Naive thymus-derived CD8-positive, alpha-beta T cell (primary cell): ENCODE measurements at regions not wholly inside any gene's neighbourhood (a gene's known extent, or its start where the extent isn't known, plus 50 kb on each side); places are given as distances from the start of the nearest gene placed in this dataset.

Experiments
- ATAC-seq, 2 donors: fragments of 150-1000 bp; cut with Tn5 transposase in 1 of 2; sonication (Bioruptor Pico), chemical (Tn5 transposase) in 1 of 2; 1 replicate in 1 of 2; 2 replicates in 1 of 2; pipeline ENCODE4 v1.10.0; 2021; ENCODE audit warnings: mild to moderate bottlenecking in 2 of 2, moderate library complexity in 2 of 2
- POLR2A ChIA-PET: fragments of 350-600 bp; sonication (Branson Sonifier 250); formaldehyde crosslinking; loops from one replicate; lab custom pipeline; 2021; ENCODE audit warnings: antibody characterized with exemption; lab: Charles Lee
- DNase-seq, 10 donors: peaks; one replicate each; pipeline versions ENCODE4 v3.0.0 to v3.0.0-alpha.2; 2020 to 2022
- H3K27ac Mint-ChIP-seq, 10 donors: one replicate each; pipeline ENCODE4 v1.8.0; 2020 to 2022; ENCODE audit warnings: mild to moderate bottlenecking in 10 of 10, mixed read lengths in 10 of 10, moderate library complexity in 4 of 10, inconsistent platforms in 1 of 10
- H3K27me3 Mint-ChIP-seq, 5 donors: one replicate each; pipeline ENCODE4 v1.8.0; 2021 to 2022; ENCODE audit warnings: mixed read lengths in 5 of 5
- H3K36me3 Mint-ChIP-seq, 3 donors: one replicate each; pipeline ENCODE4 v1.8.0; 2020 to 2022; ENCODE audit warnings: mixed read lengths in 3 of 3, mild to moderate bottlenecking in 2 of 3, inconsistent platforms in 1 of 3
- H3K4me1 Mint-ChIP-seq, 4 donors: one replicate each; pipeline ENCODE4 v1.8.0; 2021 to 2022; ENCODE audit warnings: mixed read lengths in 4 of 4
- H3K4me3 Mint-ChIP-seq, 10 donors: one replicate each; pipeline ENCODE4 v1.8.0; 2020 to 2022; ENCODE audit warnings: mild to moderate bottlenecking in 10 of 10, mixed read lengths in 10 of 10, moderate library complexity in 6 of 10, inconsistent platforms in 1 of 10
- H3K9me3 Mint-ChIP-seq, 9 donors: one replicate each; pipeline ENCODE4 v1.8.0; 2020 to 2022; ENCODE audit warnings: mixed read lengths in 9 of 9, mild to moderate bottlenecking in 3 of 9, inconsistent platforms in 1 of 9, moderate library complexity in 1 of 9

DNA sequence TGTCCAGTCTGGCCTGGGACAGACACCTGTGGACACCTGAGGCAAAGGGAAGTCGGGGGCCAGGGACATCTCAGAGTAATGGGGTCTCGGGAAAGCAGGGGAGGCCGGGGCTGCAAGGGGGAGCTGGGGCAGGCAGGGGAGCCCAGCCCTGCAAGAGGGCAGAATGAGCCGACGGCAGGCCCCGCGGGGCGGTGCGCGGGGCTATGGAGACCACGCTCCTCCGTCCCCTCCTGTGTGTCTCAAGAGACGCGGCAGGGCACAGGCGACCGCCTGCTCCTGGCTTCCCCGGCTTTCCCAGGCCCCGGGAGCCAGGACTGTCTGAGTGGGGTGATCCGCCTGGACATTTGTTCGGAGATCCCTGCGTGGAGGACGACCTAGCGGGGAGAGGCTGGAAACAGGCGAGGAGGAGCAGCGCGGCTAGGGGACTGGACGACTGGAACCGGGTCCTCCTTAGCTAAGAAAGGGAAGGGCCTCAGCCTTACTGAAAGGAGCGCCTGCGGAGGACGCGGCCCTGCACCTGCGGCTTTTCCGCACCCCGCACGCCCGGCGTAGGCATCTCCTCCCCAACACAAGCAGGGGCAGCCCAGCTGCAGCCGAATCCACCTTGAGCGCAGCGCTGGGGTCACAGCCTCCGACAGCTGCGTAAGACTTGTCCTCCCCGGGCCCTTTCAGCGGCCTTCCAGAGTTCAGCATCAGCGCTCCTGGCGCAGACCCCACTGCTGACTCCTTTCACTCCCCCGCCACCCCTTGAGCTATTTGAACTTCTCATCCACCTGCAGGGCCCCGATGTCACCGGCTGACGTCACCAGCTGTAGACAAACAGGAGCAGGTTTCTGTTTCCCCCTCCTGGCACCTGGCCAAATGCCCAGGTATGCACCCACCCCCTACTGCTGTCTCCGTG, 176.4 kb downstream of the ZNF248 start:
- DNase-seq (no peak), ATAC-seq (no peak)
- POLR2A ChIA-PET = no interaction called here
- peaks cover 0 to 19% (median 15%) of the 10 kb centered on the region in 9 donors for H3K9me3 Mint-ChIP-seq
- no peaks in the 10 kb centered on the region for H3K4me1 Mint-ChIP-seq
- H3K27ac Mint-ChIP-seq = no peak overlapping the region
- H3K27me3 Mint-ChIP-seq = peaks cover 0 to 4% (median 0%) of the 10 kb centered on the region in 5 donors
- no peak overlapping the region for H3K4me3 Mint-ChIP-seq
- H3K36me3 Mint-ChIP-seq = no peaks in the 10 kb centered on the region

DNA sequence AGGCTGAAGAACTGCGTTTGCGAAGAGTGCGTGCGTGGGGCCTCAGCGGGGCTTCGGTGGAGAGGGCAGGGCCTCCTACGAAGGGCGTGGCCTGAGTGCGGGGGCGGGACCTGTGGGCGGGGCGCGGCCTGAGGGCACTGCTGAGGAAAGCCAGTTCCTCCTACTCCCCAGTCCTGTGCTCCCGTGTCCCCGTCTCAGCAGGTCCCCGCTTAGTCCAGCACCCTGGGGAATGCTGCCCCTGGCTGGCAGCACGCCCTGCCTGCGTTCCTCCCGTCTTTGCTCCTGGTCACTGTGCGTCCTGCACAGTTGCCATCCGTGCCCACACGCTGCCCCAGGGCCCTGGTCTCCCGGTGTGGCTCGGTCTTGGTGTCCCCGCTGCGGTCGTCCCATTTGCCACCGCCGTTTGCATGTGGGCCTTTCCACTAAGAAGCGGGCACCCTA, 177.1 kb downstream of the ZNF248 start:
- no peak overlapping the region for H3K27ac Mint-ChIP-seq
- no peak for DNase-seq
- peaks cover 0 to 3% (median 0%) of the 10 kb centered on the region in 3 donors for H3K36me3 Mint-ChIP-seq
- H3K27me3 Mint-ChIP-seq = peaks cover 0 to 4% (median 0%) of the 10 kb centered on the region in 5 donors
- no peak for ATAC-seq
- peaks cover 0 to 21% (median 15%) of the 10 kb centered on the region in 9 donors for H3K9me3 Mint-ChIP-seq
- no peaks in the 10 kb centered on the region for H3K4me1 Mint-ChIP-seq
- POLR2A ChIA-PET = no interaction called here
- no peak overlapping the region for H3K4me3 Mint-ChIP-seq

DNA sequence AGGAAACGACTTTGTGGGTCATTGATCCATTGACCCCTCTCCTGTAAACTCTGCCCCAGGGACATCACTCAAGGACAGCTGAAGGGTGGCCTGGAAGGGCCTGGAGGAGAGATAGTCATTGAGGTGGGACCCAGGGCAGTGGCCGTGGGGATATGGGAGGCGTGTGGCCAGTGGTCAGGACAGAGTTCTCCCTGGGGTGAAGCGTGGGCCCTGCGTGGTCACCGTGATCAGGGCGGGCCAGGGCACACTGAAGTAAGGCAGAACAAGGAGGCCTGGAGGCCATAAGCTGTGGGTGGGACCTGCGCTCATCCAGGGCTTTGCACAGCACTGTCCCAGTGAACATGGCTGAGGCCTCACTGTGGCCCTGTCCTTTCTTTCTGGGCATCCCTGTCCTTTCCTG, 177.9 kb downstream of the ZNF248 start:
- POLR2A ChIA-PET = no interaction called here
- DNase-seq (no peak), ATAC-seq (no peak)
- Mint-ChIP-seq H3K27me3 (peaks cover 0 to 4% (median 0%) of the 10 kb centered on the region in 5 donors), H3K4me3 (no peak overlapping the region), H3K4me1 (no peaks in the 10 kb centered on the region), H3K9me3 (peaks cover 0 to 26% (median 15%) of the 10 kb centered on the region in 9 donors), H3K36me3 (peaks cover 0 to 6% (median 0%) of the 10 kb centered on the region in 3 donors), H3K27ac (no peak overlapping the region)

DNA sequence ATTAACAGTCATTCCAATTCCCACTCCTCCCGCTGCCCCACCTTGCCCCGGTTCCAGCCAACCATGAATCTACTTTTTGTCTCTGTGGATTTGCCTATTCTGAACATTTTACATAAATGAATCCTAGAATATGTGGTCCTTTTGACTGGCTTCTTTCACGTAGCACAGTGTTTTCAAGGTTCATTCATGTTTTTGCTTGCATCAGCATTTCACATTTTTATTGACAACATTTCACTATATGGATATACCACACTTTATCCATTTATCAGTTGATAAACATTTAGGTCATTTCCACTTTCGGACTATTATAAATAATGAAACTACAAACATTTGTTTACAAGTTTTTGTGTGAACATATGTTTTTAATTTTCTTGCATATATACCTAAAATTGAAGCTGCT, 182.0 kb downstream of the ZNF248 start:
- peaks cover 0 to 2% (median 0%) of the 10 kb centered on the region in 5 donors for H3K27me3 Mint-ChIP-seq
- peaks cover 0 to 13% (median 2%) of the 10 kb centered on the region in 3 donors for H3K36me3 Mint-ChIP-seq
- DNase-seq = no peak
- H3K27ac Mint-ChIP-seq = no peak overlapping the region
- peaks cover 16 to 46% (median 24%) of the 10 kb centered on the region in 9 donors for H3K9me3 Mint-ChIP-seq
- no peak for ATAC-seq
- POLR2A ChIA-PET = no interaction called here
- no peak overlapping the region for H3K4me3 Mint-ChIP-seq
- no peaks in the 10 kb centered on the region for H3K4me1 Mint-ChIP-seq

DNA sequence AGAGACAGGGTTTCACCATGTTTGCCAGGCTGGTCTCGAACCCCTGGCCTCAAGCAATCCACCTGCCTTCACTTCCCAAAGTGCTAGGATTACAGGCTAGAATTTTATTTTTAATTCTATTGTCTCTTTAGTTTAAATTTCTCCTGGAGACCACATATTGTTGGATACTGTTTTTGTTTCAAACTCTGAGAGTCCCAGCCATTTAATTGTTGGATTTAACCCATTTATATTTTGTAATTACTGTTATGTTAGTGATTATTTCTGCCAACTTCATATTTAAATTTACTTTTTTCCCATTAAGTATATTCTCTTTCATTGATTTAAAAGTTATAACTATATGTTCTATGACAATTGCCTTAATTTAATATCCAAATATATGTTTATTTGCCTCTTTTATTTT, 185.6 kb downstream of the ZNF248 start:
- Mint-ChIP-seq H3K4me3 (no peak overlapping the region), H3K36me3 (peaks cover 0 to 13% (median 2%) of the 10 kb centered on the region in 3 donors), H3K4me1 (peaks cover 0 to 2% (median 0%) of the 10 kb centered on the region in 4 donors), H3K27me3 (no peaks in the 10 kb centered on the region), H3K9me3 (peaks cover 17 to 70% (median 32%) of the 10 kb centered on the region in 9 donors), H3K27ac (no peak overlapping the region)
- DNase-seq (no peak), ATAC-seq (no peak)
- POLR2A ChIA-PET = no interaction called here

DNA sequence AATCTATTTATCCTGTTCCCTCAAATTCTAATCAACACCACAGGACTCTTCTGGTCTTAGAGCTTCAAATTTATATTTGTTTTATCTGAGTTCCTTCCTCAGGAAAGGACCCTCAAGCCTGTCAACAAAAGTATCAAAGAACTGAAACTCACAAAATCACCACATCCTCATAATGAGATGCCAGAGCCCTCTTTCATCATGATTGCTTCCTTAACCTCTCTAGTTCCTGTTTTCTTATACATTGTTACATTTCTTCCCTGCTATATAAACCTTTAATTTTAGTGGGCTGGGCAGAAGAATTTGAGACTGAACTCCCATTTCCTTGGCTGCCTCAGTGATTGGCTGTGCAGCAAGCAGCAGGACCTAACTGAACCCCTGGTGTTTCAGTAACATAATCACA, 189.7 kb downstream of the ZNF248 start:
- ATAC-seq = no peak
- DNase-seq = no peak
- peaks cover 15 to 72% (median 37%) of the 10 kb centered on the region in 9 donors for H3K9me3 Mint-ChIP-seq
- H3K27ac Mint-ChIP-seq = no peak overlapping the region
- peaks cover 0 to 14% (median 0%) of the 10 kb centered on the region in 3 donors for H3K36me3 Mint-ChIP-seq
- no peak overlapping the region for H3K4me3 Mint-ChIP-seq
- peaks cover 0 to 2% (median 0%) of the 10 kb centered on the region in 4 donors for H3K4me1 Mint-ChIP-seq
- no peaks in the 10 kb centered on the region for H3K27me3 Mint-ChIP-seq
- POLR2A ChIA-PET = no interaction called here

DNA sequence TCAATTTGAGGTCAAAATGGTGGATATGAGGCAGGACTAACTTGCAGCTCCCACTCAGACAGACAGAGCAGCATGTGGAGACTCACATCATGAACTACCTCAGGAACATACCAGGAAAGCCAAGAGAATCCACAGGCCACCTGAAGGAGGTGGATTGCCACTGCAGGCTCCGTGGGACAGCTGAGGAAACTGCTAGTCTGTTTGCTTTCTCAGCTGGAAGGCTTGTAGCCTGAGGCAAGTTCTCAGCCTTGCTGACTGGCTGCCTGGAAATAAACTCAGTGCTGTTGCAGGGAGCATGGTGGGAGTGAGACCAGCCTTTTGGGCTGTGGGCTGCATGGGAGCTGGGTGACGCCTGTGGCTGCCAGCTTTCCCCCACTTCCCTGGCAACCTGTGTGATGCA, 202.9 kb downstream of the ZNF248 start:
- POLR2A ChIA-PET = no interaction called here
- Mint-ChIP-seq H3K4me3 (no peak overlapping the region), H3K4me1 (no peaks in the 10 kb centered on the region), H3K27me3 (no peaks in the 10 kb centered on the region), H3K27ac (no peak overlapping the region), H3K36me3 (peaks cover 0 to 24% (median 0%) of the 10 kb centered on the region in 3 donors), H3K9me3 (peaks cover 17 to 77% (median 39%) of the 10 kb centered on the region in 9 donors)
- ATAC-seq (no peak), DNase-seq (no peak)

DNA sequence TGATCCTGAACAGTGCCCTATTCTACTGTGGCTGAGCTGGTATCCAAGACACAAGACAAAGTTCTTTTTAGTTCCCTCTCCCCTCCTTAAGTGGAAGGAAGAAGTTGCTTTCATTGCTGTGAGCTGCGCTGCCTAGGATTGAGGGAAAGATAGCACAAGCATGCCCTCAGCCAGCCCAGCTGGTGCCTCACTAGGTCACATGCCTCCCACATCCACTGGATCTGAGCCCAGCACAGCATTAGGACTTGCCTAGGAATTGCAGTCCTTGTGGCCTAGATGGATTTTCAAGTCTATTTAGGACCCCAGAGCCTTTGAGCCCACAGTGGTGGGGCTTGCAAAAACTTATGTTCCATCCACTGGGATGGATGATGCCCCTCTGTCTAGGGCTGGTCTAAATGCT, 214.2 kb downstream of the ZNF248 start:
- Mint-ChIP-seq H3K36me3 (no peaks in the 10 kb centered on the region), H3K4me1 (peaks cover 0 to 4% (median 0%) of the 10 kb centered on the region in 4 donors), H3K4me3 (no peak overlapping the region), H3K9me3 (peaks cover 3 to 31% (median 19%) of the 10 kb centered on the region in 9 donors), H3K27me3 (no peaks in the 10 kb centered on the region), H3K27ac (no peak overlapping the region)
- ATAC-seq (no peak), DNase-seq (no peak)
- POLR2A ChIA-PET = no interaction called here

DNA sequence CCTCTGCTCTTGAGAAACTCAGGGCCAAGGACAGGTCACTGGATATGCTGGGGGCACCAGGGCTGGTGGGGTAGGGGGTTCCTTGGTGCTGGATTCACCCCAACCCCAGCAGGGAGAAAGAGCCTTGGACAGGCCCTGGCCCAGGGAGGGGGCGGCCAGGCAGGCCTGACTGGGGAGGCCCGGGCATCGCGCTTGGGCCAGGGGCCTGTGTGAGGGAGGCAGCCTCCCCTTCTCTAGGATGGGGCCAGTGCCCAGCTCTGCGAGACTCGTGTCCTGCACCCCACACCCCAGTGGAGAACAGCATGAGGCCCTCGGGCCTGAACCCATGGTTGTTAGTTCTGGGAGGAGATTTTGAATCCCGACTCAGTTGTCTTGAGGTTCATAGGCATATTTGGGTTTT, 217.1 kb downstream of the ZNF248 start:
- DNase-seq (no peak), ATAC-seq (no peak)
- Mint-ChIP-seq H3K27ac (no peak overlapping the region), H3K4me1 (peaks cover 0 to 4% (median 0%) of the 10 kb centered on the region in 4 donors), H3K9me3 (peaks cover 14 to 45% (median 29%) of the 10 kb centered on the region in 9 donors), H3K36me3 (peaks cover 0 to 12% (median 0%) of the 10 kb centered on the region in 3 donors), H3K27me3 (no peaks in the 10 kb centered on the region), H3K4me3 (no peak overlapping the region)
- POLR2A ChIA-PET = no interaction called here

DNA sequence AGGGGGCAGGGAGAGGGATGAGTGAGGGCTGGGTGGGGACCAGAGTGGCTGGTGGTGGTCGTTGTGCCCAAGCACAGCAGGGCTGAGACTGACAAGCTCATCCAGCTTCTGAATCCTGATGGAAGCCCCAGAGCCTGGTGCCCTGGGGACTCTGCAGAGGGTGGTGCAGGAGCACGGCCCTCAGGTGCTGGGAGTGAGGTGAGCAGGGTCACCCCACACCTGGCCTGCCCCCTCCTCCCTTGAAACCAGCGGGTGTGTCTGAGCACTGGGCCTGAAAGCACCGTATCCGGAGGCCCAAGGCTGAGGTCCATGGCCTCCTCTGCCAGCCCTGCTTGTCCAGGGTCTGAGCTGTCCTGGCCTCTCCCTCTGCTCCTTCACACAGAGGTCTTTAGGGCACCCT, 218.2 kb downstream of the ZNF248 start:
- no peaks in the 10 kb centered on the region for H3K27me3 Mint-ChIP-seq
- POLR2A ChIA-PET = no interaction called here
- ATAC-seq (no peak), DNase-seq (no peak)
- no peak overlapping the region for H3K4me3 Mint-ChIP-seq
- peaks cover 15 to 50% (median 32%) of the 10 kb centered on the region in 9 donors for H3K9me3 Mint-ChIP-seq
- H3K36me3 Mint-ChIP-seq = peaks cover 0 to 12% (median 0%) of the 10 kb centered on the region in 3 donors
- peaks cover 0 to 4% (median 0%) of the 10 kb centered on the region in 4 donors for H3K4me1 Mint-ChIP-seq
- no peak overlapping the region for H3K27ac Mint-ChIP-seq

DNA sequence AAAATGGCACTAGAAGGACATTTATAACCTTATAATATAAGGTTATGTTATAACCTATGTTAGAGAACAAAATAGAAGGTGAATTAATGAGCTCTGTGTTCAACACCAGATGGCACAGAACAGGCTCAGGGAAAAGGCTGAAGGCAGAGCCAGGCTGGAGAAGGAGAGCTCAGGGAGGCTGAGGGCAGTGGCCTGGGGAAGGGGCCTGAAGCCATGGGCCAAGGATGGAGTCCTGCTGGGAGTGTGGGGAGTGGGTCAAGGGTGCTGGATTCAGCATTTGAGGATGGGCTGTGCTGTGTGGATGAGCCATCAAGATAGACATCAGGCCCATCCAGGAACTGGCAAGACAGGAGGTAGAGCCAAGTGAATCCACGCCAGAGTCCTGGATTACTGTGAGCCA, 218.8 kb downstream of the ZNF248 start:
- no peaks in the 10 kb centered on the region for H3K27me3 Mint-ChIP-seq
- H3K9me3 Mint-ChIP-seq = peaks cover 13 to 44% (median 33%) of the 10 kb centered on the region in 9 donors
- POLR2A ChIA-PET = no interaction called here
- no peak for ATAC-seq
- DNase-seq = no peak
- H3K36me3 Mint-ChIP-seq = peaks cover 0 to 12% (median 0%) of the 10 kb centered on the region in 3 donors
- H3K4me3 Mint-ChIP-seq = no peak overlapping the region
- peaks cover 0 to 4% (median 0%) of the 10 kb centered on the region in 4 donors for H3K4me1 Mint-ChIP-seq
- H3K27ac Mint-ChIP-seq = no peak overlapping the region

DNA sequence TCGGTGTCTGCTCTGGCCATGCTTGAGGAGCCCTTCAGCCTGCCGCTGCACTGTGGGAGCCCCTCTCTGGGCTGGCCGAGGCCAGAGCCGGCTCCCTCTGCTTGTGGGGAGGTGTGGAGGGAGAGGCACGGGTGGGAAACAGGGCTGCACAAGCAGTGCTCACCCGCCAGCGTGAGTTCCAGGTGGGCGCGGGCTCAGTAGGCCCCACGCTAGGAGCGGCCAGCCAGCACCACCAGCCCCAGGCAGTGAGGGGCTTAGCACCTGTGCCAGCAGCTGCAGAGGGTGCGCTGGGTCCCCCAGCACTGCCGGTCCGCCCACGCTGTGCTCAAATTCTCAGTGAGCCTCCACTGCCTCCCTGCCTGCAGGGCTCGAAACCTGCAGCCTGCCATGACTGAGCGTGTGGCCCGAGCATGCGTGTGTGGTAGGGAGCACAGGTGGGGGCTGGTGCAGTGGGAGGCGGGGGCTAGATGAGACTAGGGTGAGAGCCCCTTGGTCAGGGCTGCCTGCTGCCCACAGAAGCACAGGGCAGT, 223.0 kb downstream of the ZNF248 start:
- ATAC-seq = no peak
- peaks cover 0 to 2% (median 0%) of the 10 kb centered on the region in 5 donors for H3K27me3 Mint-ChIP-seq
- no peak for DNase-seq
- H3K4me1 Mint-ChIP-seq = peaks cover 0 to 4% (median 0%) of the 10 kb centered on the region in 4 donors
- peaks cover 0 to 12% (median 2%) of the 10 kb centered on the region in 3 donors for H3K36me3 Mint-ChIP-seq
- no peak overlapping the region for H3K4me3 Mint-ChIP-seq
- H3K27ac Mint-ChIP-seq = peak overlapping the region in 1 of 10 donors; percentile 77
- peaks cover 14 to 62% (median 35%) of the 10 kb centered on the region in 9 donors for H3K9me3 Mint-ChIP-seq
- POLR2A ChIA-PET = no interaction called here

DNA sequence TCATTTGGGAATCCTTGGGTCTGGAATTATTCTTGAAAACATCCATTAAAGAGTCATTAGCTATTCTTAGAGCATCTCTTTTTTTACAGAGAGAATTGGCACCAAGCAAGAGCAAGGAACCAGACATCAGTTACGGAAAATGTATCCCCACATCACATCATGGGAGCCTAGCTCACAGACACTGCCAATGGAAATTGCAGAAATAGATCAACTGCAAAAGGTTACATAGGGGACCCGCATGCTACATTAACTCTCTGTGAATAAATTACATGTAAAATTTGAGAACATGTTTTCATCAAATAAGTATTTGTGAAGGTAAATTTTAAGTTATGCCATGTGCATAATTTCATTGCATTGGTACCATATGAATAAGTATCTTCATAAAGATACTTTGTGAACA, 224.8 kb downstream of the ZNF248 start:
- POLR2A ChIA-PET = no interaction called here
- ATAC-seq = no peak
- Mint-ChIP-seq H3K4me3 (no peak overlapping the region), H3K36me3 (peaks cover 0 to 12% (median 2%) of the 10 kb centered on the region in 3 donors), H3K27ac (no peak overlapping the region), H3K9me3 (peaks cover 16 to 54% (median 31%) of the 10 kb centered on the region in 9 donors), H3K27me3 (peaks cover 0 to 2% (median 0%) of the 10 kb centered on the region in 5 donors), H3K4me1 (no peaks in the 10 kb centered on the region)
- no peak for DNase-seq
